Activated T-helper 2 cell treated with anti-CD3 and anti-CD28 coated beads, Interferon-gamma antibody, Interleukin-2, Interleukin-4, amounts not matched to agents 10 μg/mL and 5 μg/mL and 100 μg/mL, durations not matched to agents 14 hours and 24 hours and 36 hours (primary cell): ENCODE measurements at regions not wholly inside any gene's neighbourhood (a gene's known extent, or its start where the extent isn't known, plus 50 kb on each side); places are given as distances from the start of the nearest gene placed in this dataset.
"Not testable (repeated sequence)": the region's sequence is repeated elsewhere in the genome, so short reads cannot be mapped to it uniquely, and the experiment has no call there.

Source experiments
- DNase-seq: peaks from one replicate; pipeline ENCODE4 v3.0.0; 2021; ENCODE audit warnings: low spot score
- H3K27ac Mint-ChIP-seq: one replicate; pipeline ENCODE4 v1.8.0; 2021; ENCODE audit warnings: mixed read lengths
- H3K27me3 Mint-ChIP-seq: one replicate; pipeline ENCODE4 v1.8.0; 2021; ENCODE audit warnings: low read depth, mixed read lengths
- H3K36me3 Mint-ChIP-seq: one replicate; pipeline ENCODE4 v1.8.0; 2021; ENCODE audit warnings: low read depth, mixed read lengths
- H3K4me1 Mint-ChIP-seq: one replicate; pipeline ENCODE4 v1.8.0; 2021; ENCODE audit warnings: low read depth, mixed read lengths
- H3K4me3 Mint-ChIP-seq: one replicate; pipeline ENCODE4 v1.8.0; 2021; ENCODE audit warnings: low read depth, mild to moderate bottlenecking, moderate library complexity, mixed read lengths
- H3K9me3 Mint-ChIP-seq: one replicate; pipeline ENCODE4 v1.8.0; 2021; ENCODE audit warnings: mixed read lengths
- intact Hi-C: fragments of 100-400 bp; cut with micrococcal nuclease; formaldehyde crosslinking; loops from one replicate; pipeline ENCODE4 v1.15.1; 2023

DNA sequence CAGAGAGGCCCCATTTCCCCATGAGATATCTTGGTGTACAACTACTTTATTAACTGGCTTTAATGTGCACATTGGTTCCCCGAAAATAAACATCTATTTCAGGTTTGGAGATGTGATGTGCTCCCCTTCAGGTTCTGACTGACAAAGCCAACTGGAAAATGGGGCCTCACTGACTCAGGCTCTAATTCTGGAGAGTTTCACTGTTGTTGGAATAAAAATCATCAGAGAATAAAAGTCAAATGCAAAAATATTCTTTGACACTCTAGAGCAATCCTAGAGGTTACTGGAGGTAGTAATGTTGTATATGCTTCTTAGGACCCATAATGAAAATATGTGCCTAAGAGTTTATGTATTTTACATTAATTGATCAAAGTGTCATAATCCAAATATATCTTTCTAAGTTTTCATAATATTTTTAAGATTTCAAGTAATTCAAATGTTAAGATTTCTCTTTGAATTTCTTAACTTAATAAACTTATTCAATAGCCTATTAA is 189.9 kb upstream of the COL3A1 start:
- no peaks in the 10 kb centered on the region for H3K36me3 Mint-ChIP-seq
- intact Hi-C loops = no loop called here
- no peak for DNase-seq
- H3K27ac Mint-ChIP-seq = no peak overlapping the region
- no peak overlapping the region for H3K4me3 Mint-ChIP-seq
- H3K4me1 Mint-ChIP-seq = no peaks in the 10 kb centered on the region
- H3K9me3 Mint-ChIP-seq = no peaks in the 10 kb centered on the region
- no peaks in the 10 kb centered on the region for H3K27me3 Mint-ChIP-seq

- H3K27me3 Mint-ChIP-seq = no peaks in the 10 kb centered on the region
- no peak overlapping the region for H3K27ac Mint-ChIP-seq
- intact Hi-C loops = no loop called here
Observed at GRCh38 chr2:188785061-188785460, 189.1 kb upstream of the COL3A1 start.

GRCh38 chr2:188785490-188785889 is 188.7 kb upstream of the COL3A1 start:
- H3K4me1 Mint-ChIP-seq = no peaks in the 10 kb centered on the region
- no peak overlapping the region for H3K27ac Mint-ChIP-seq
- no peaks in the 10 kb centered on the region for H3K36me3 Mint-ChIP-seq
- no peaks in the 10 kb centered on the region for H3K27me3 Mint-ChIP-seq
- H3K9me3 Mint-ChIP-seq = no peaks in the 10 kb centered on the region
- no peak for DNase-seq
- no peak overlapping the region for H3K4me3 Mint-ChIP-seq
- intact Hi-C loops = no loop called here

More at GRCh38 chr2:188785061-188785460, 189.1 kb upstream of the COL3A1 start:
- H3K4me1 Mint-ChIP-seq = no peaks in the 10 kb centered on the region
- no peak overlapping the region for H3K4me3 Mint-ChIP-seq
- H3K36me3 Mint-ChIP-seq = no peaks in the 10 kb centered on the region
- DNase-seq = no peak
- H3K9me3 Mint-ChIP-seq = no peaks in the 10 kb centered on the region

DNA sequence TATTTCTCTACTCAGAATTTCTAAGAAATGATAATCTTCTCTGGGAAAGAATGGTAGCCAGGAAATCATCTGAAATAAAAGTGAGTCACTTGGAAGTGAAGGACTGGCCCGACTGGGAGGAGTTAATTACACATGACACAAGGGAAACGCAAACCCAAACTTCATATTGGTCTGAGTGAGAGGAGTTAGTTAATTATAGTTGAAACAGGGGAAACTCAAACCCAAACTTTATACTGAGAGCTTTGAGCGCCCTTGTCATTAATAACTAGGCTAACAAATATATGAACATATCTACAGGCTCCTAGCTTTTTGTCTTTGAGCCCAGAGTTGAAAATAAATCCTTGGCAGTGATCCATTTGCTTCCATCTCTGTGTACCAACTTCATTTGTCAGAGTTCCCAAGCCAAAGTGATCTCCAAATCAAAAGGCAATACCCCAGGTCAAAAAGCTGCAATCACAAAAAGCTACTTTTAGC is 187.8 kb upstream of the COL3A1 start:
- Mint-ChIP-seq H3K27ac (no peak overlapping the region), H3K4me3 (no peak overlapping the region), H3K4me1 (no peaks in the 10 kb centered on the region), H3K36me3 (no peaks in the 10 kb centered on the region), H3K27me3 (no peaks in the 10 kb centered on the region), H3K9me3 (no peaks in the 10 kb centered on the region)
- intact Hi-C loops = no loop called here
- no peak for DNase-seq

DNA sequence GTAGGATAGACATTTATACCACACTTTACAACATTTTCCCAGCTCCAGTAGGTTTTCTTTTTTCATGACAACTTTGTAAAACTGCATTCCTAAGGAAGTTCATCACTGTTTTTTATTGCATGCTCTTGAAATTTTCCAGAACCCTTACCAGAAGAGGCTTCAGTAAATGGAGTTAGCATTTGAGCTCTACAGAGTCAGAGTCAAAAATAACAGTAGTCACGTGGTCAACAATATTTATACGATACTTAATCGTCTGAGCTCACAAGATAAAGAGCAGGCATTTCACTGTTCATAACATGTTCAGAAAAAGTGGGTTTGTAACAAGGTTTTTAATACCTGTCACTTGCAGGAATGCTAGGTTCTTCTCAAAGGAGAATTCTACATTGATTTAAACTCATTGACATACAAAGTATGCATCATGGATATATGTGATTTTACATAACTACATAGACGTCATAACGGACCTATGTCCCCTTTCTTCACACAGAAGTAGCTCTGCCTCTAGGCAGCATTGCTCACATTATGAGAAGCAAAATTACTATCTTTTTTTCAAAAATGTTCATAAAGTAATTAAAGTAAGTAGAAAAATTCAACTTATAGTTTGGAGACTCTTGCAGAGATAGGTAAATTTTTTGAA is 187.0 kb upstream of the COL3A1 start:
- no peak for DNase-seq
- intact Hi-C loops = no loop called here

DNA sequence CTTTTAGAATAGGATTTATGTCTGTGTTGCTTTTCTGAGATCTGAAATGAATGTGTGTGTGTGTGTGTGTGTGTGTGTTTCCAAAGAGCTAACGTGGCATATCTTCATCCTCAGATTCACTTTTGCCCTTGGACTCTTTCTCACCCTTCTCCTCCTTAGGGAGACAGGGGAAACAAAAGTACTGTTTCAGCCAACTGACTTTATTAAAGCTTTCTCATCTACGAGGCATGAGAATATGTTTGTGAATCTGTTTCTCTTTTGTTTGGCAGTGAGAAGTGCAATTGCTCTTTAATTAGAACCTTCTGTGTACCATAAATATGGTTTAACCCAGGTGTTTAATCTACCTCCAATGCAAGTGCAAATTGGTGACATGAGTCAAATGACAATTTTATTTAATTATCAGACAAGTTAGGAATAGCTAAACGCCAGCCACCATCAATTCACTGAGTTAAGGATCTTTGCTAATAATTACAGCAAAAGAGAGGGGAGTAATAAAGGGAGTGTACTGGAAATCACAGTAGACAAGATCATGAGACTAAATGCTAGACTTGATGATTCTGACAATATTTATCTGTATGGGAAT is 186.4 kb upstream of the COL3A1 start:
- H3K4me1 Mint-ChIP-seq = no peaks in the 10 kb centered on the region
- H3K27me3 Mint-ChIP-seq = no peaks in the 10 kb centered on the region
- DNase-seq = no peak
- H3K4me3 Mint-ChIP-seq = no peak overlapping the region
- H3K36me3 Mint-ChIP-seq = no peaks in the 10 kb centered on the region
- intact Hi-C loops = no loop called here
- no peak overlapping the region for H3K27ac Mint-ChIP-seq
- no peaks in the 10 kb centered on the region for H3K9me3 Mint-ChIP-seq

More for the DNA sequence above, 187.0 kb upstream of the COL3A1 start:
- H3K9me3 Mint-ChIP-seq = no peaks in the 10 kb centered on the region
- H3K36me3 Mint-ChIP-seq = no peaks in the 10 kb centered on the region
- no peak overlapping the region for H3K4me3 Mint-ChIP-seq
- no peaks in the 10 kb centered on the region for H3K4me1 Mint-ChIP-seq
- no peak overlapping the region for H3K27ac Mint-ChIP-seq
- no peaks in the 10 kb centered on the region for H3K27me3 Mint-ChIP-seq

DNA sequence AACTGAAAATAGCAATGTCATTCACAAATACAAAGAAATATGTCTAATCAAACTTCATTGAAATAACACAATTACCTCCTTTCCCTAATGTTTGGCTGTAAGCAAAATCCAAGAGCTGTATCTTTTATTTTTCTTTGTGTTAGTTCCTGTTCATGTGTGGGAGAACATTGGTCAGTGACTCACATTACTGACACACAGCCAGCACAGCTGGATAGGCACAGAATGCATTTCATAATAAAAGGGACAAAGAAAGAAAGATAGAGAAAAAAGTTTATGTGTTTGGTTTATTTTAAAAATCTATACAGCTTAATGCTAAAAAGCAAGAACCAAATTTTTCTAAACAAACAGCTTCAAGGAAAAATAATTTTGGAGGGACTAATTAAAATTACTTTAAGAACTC is 185.6 kb upstream of the COL3A1 start:
- Mint-ChIP-seq H3K36me3 (no peaks in the 10 kb centered on the region), H3K4me1 (no peaks in the 10 kb centered on the region), H3K27ac (no peak overlapping the region), H3K27me3 (no peaks in the 10 kb centered on the region), H3K4me3 (no peak overlapping the region), H3K9me3 (no peaks in the 10 kb centered on the region)
- intact Hi-C loops = no loop called here
- DNase-seq = no peak

DNA sequence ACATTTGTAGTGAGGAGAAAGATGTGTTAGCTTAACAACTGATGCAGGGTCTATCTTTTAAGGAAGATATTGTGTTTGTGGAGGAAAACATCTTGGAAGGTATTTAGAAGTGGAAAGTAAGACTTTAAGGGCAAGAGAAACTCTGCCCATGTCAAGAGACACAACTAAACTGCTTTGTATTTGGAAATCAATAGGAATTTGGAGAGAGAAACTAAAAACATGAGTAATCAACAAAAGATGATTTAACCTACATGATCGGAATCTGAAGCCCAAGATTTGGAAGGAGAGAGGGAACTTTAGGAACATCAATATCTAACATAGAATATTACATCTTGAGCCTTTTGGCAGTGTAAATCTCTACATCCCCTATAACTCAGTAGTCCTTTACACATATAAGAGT is 184.2 kb upstream of the COL3A1 start:
- Mint-ChIP-seq H3K27me3 (no peaks in the 10 kb centered on the region), H3K9me3 (no peaks in the 10 kb centered on the region), H3K4me1 (no peaks in the 10 kb centered on the region), H3K4me3 (no peak overlapping the region), H3K36me3 (no peaks in the 10 kb centered on the region), H3K27ac (no peak overlapping the region)
- intact Hi-C loops = no loop called here
- no peak for DNase-seq

- H3K4me3 Mint-ChIP-seq, H3K4me1 Mint-ChIP-seq, H3K36me3 Mint-ChIP-seq, intact Hi-C loops, H3K9me3 Mint-ChIP-seq, H3K27me3 Mint-ChIP-seq, H3K27ac Mint-ChIP-seq, DNase-seq: not testable (repeated sequence)
Observed at GRCh38 chr2:188794453-188794852, 179.7 kb upstream of the COL3A1 start.

DNA sequence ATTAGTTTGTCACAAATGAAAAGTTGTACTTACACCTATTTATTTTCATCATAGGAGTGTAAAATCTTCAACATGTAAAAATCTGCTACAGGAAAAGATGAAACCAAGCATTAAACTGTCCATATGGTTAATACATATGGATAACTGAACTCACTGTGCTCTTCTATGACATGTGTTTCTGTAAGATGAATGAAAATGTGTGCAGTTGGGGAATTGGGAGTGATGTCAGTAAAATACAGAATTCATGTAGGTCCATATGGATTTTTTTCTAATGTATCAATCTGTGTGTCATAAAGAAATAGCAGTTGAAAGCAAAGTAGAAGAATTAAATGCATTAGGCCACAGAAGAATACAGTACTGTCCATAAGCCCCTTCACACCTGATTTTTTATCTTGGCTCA is 178.4 kb upstream of the COL3A1 start:
- H3K27ac Mint-ChIP-seq = no peak overlapping the region

GRCh38 chr2:188797371-188797770 is 176.8 kb upstream of the COL3A1 start:
- no peaks in the 10 kb centered on the region for H3K27me3 Mint-ChIP-seq
- intact Hi-C loops = no loop called here
- no peaks in the 10 kb centered on the region for H3K4me1 Mint-ChIP-seq
- no peak for DNase-seq
- H3K27ac Mint-ChIP-seq = no peak overlapping the region
- no peaks in the 10 kb centered on the region for H3K36me3 Mint-ChIP-seq
- no peak overlapping the region for H3K4me3 Mint-ChIP-seq
- H3K9me3 Mint-ChIP-seq = no peaks in the 10 kb centered on the region

More for the DNA sequence above, 178.4 kb upstream of the COL3A1 start:
- Mint-ChIP-seq H3K27me3 (no peaks in the 10 kb centered on the region), H3K9me3 (no peaks in the 10 kb centered on the region), H3K36me3 (no peaks in the 10 kb centered on the region), H3K4me1 (no peaks in the 10 kb centered on the region), H3K4me3 (no peak overlapping the region)
- DNase-seq = no peak
- intact Hi-C loops = no loop called here

GRCh38 chr2:188798159-188798558 is 176.0 kb upstream of the COL3A1 start:
- Mint-ChIP-seq H3K36me3 (no peaks in the 10 kb centered on the region), H3K27me3 (no peaks in the 10 kb centered on the region), H3K9me3 (no peaks in the 10 kb centered on the region), H3K4me3 (no peak overlapping the region), H3K27ac (no peak overlapping the region), H3K4me1 (no peaks in the 10 kb centered on the region)
- no peak for DNase-seq
- intact Hi-C loops = no loop called here

DNA sequence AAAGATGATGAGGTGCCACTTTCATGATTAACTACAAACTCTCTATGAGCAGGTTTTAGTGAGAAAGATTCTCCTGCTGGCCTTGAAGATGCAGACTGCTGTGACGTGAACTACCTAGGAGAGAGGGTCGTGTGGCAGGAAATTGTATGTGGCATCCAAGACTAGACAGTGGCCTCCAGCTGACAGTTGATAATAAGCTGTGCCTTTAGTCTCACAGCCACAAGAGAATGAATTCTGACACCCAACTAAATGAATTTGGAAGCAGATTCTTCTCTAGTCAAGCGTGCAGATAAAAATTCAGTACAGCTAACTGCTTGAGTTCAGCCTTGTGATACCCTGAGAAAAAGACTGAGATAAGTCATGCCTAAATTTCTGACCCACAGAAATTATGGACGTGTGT is 169.0 kb upstream of the COL3A1 start:
- intact Hi-C loops = no loop called here
- DNase-seq = no peak
- Mint-ChIP-seq H3K4me3 (no peak overlapping the region), H3K9me3 (no peaks in the 10 kb centered on the region), H3K4me1 (no peaks in the 10 kb centered on the region), H3K27ac (no peak overlapping the region), H3K27me3 (no peaks in the 10 kb centered on the region), H3K36me3 (no peaks in the 10 kb centered on the region)
